A673 (cell line): ENCODE measurements at regions not wholly inside any gene's neighbourhood (a gene's known extent, or its start where the extent isn't known, plus 50 kb on each side); places are given as distances from the start of the nearest gene placed in this dataset.

Experiments used
- BruUV-seq: library from RNA; stranded (reverse); fragments of 400-500 nt; replicated peaks from 2 replicates; lab custom pipeline; 2021; lab: Mats Ljungman, UMichigan
- CTCF ChIA-PET: fragments of 300-600 bp; sonication (Branson Sonifier 250); formaldehyde crosslinking; loops from one replicate; lab custom pipeline; 2022; ENCODE audit warnings: antibody characterized with exemption; lab: Charles Lee
- POLR2A ChIA-PET: fragments of 300-600 bp; sonication (Branson Sonifier 250); formaldehyde crosslinking; loops from one replicate; lab custom pipeline; 2022; ENCODE audit warnings: antibody characterized with exemption; ENCODE audit not compliant: low non-redundant PET; lab: Charles Lee
- DNase-seq: peaks from one replicate; pipeline ENCODE4 v3.0.0-alpha.2; 2015; ENCODE audit warnings: low spot score
- H3K27ac ChIP-seq: fragments of 200-600 bp; sonication (generic); 2 replicates; pipeline ENCODE4 v1.5.1; 2016; ENCODE audit warnings: mixed run types, low read depth, mild to moderate bottlenecking, mixed read lengths, antibody characterized with exemption, low read length; ENCODE audit not compliant: poor library complexity, severe bottlenecking
- H3K27me3 ChIP-seq: fragments of 200-600 bp; sonication (generic); replicated peaks from 2 replicates; pipeline ENCODE4 v1.6.1; 2017; ENCODE audit warnings: mixed run types, low read depth, mild to moderate bottlenecking, mixed read lengths, antibody characterized with exemption, low read length; ENCODE audit not compliant: insufficient read depth, poor library complexity
- H3K36me3 ChIP-seq: fragments of 200-600 bp; sonication (generic); 2 replicates; pipeline ENCODE4 v1.6.1; 2016; ENCODE audit warnings: mixed run types, mild to moderate bottlenecking, mixed read lengths, antibody characterized with exemption, low read length; ENCODE audit not compliant: insufficient read depth, poor library complexity, severe bottlenecking
- H3K4me1 ChIP-seq: fragments of 200-600 bp; sonication (generic); 2 replicates; pipeline ENCODE4 v1.6.1; 2017; ENCODE audit warnings: mixed run types, mild to moderate bottlenecking, mixed read lengths, antibody characterized with exemption, low read length; ENCODE audit not compliant: insufficient read depth, poor library complexity, severe bottlenecking
- H3K4me3 ChIP-seq: fragments of 200-600 bp; sonication (generic); 2 replicates; pipeline ENCODE4 v1.5.1; 2016; ENCODE audit warnings: low read depth, mixed run types, mild to moderate bottlenecking, mixed read lengths, low read length; ENCODE audit not compliant: poor library complexity, severe bottlenecking
- H3K9me3 ChIP-seq: fragments of 200-600 bp; sonication (generic); 2 replicates; pipeline ENCODE4 v1.6.1; 2016; ENCODE audit warnings: mixed run types, low read depth, mild to moderate bottlenecking, mixed read lengths, antibody characterized with exemption, low read length; ENCODE audit not compliant: poor library complexity, severe bottlenecking
- EZH2 ChIP-seq: fragments of 200-600 bp; sonication (generic); IDR thresholded peaks from 2 replicates; pipeline ENCODE4 v1.6.1; 2017; ENCODE audit warnings: borderline replicate concordance, low read depth, mild to moderate bottlenecking, mixed read lengths, antibody characterized with exemption, low read length; ENCODE audit not compliant: poor library complexity, severe bottlenecking
- intact Hi-C: fragments of 100-400 bp; cut with micrococcal nuclease; formaldehyde crosslinking; loops from one replicate; pipeline ENCODE4 v1.10.0; 2022; ENCODE audit not compliant: unreplicated experiment
- TF ChIP-seq, protein P1 (sequence below): fragments of 300-800, 200-600 bp; sonication (generic); conservative IDR thresholded peaks from 2 replicates; pipeline ENCODE4 v1.5.1; 2017; ENCODE audit warnings: low read depth, mild to moderate bottlenecking, antibody characterized with exemption, low read length, moderate library complexity, mixed read lengths

DNA sequence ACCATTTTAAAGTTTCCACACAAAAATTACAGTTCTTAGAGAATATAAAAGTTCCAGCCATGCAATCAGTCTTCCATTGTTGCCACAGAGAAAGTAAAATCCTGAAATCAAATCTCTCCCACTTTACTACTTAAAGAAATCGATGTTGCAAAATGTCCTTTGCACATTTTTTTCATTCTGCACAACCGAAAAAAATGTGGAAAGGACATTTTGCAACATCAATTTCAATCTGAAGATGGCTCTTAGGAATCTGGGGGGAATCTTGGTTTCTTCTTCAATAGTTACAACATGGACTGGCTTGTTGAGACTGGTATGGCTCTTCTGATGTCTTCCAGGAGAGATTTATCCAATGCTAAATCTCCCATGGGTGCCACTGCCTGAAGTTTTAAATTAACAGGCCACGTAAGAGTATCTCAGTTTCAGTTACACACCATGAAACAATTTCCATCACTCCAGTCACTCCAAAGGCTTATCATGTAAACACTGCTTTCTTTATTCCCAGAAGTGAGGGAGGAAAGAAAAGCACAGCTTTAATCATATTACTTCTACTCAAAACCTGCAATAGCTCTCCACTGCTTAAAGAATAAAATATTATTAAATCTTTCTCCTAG lies 55.8 kb upstream of the CTNNB1 start:
- TF ChIP-seq EZH2: no peak
- TF ChIP-seq, protein P1, sequence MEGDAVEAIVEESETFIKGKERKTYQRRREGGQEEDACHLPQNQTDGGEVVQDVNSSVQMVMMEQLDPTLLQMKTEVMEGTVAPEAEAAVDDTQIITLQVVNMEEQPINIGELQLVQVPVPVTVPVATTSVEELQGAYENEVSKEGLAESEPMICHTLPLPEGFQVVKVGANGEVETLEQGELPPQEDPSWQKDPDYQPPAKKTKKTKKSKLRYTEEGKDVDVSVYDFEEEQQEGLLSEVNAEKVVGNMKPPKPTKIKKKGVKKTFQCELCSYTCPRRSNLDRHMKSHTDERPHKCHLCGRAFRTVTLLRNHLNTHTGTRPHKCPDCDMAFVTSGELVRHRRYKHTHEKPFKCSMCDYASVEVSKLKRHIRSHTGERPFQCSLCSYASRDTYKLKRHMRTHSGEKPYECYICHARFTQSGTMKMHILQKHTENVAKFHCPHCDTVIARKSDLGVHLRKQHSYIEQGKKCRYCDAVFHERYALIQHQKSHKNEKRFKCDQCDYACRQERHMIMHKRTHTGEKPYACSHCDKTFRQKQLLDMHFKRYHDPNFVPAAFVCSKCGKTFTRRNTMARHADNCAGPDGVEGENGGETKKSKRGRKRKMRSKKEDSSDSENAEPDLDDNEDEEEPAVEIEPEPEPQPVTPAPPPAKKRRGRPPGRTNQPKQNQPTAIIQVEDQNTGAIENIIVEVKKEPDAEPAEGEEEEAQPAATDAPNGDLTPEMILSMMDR: no peak
- no peak overlapping the region for H3K27ac ChIP-seq
- ChIA-PET CTCF (no interaction called here), POLR2A (no interaction called here)
- H3K36me3 ChIP-seq: no peaks in the 10 kb centered on the region
- intact Hi-C loops: no loop called here
- no peak for DNase-seq
- no TSS peak for BruUV-seq
- no peaks in the 10 kb centered on the region for H3K27me3 ChIP-seq
- no peaks in the 10 kb centered on the region for H3K4me1 ChIP-seq
- no peaks in the 10 kb centered on the region for H3K9me3 ChIP-seq
- H3K4me3 ChIP-seq: no peak overlapping the region

DNA sequence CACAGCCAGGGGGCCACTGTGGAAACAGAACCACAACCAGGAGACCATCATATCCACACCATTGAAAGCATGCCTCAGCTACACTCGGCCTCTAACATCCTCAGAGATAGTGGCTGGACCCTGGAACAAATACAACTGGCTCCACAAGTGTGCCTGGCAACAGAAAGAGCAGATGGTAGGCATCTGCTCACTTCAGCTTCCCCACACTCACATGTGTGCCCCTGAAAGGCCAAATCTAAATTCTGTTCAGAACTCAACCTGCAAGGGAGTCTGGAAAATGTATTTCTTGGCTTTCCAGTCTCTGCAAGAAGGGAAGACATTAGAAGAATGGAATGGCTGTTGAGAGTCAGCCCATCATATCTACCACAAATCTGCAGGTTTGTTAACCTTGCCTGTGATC lies 54.7 kb upstream of the CTNNB1 start:
- TF ChIP-seq, protein P1: no peak
- TF ChIP-seq EZH2: no peak
- Histone ChIP-seq H3K36me3 (no peaks in the 10 kb centered on the region), H3K4me3 (no peak overlapping the region), H3K27me3 (no peaks in the 10 kb centered on the region), H3K4me1 (no peaks in the 10 kb centered on the region), H3K9me3 (no peaks in the 10 kb centered on the region), H3K27ac (no peak overlapping the region)
- POLR2A ChIA-PET: no interaction called here
- CTCF ChIA-PET: no interaction called here
- intact Hi-C loops: no loop called here
- no TSS peak for BruUV-seq
- no peak for DNase-seq

- no peak for DNase-seq
- H3K27ac ChIP-seq: no peak overlapping the region
- no TSS peak for BruUV-seq
- no peaks in the 10 kb centered on the region for H3K36me3 ChIP-seq
- H3K4me1 ChIP-seq: no peaks in the 10 kb centered on the region
- POLR2A ChIA-PET: no interaction called here
- intact Hi-C loops: no loop called here
- CTCF ChIA-PET: no interaction called here
- no peaks in the 10 kb centered on the region for H3K27me3 ChIP-seq
- H3K4me3 ChIP-seq: no peak overlapping the region
- H3K9me3 ChIP-seq: no peaks in the 10 kb centered on the region
- no peak for TF ChIP-seq EZH2
- TF ChIP-seq, protein P1: no peak
These were observed 50.8 kb upstream of the CTNNB1 start for GRCh38 chr3:41148478-41148877.
